ENCODE measurements at regions not wholly inside any gene's neighbourhood (a gene's known extent, or its start where the extent isn't known, plus 50 kb on each side); places are given as distances from the start of the nearest gene placed in this dataset.

GRCh38 chr2:234772733-234773060, 179.1 kb upstream of the SH3BP4 start:
- no peak for TF ChIP-seq CTCF (conservative IDR thresholded peaks at IDR 0.05; ENCODE audit: low read length)
- no peak for TF ChIP-seq EZH2phosphoT487 (IDR thresholded peaks at IDR 0.05; ENCODE audit: borderline replicate concordance)

Data from Loucy (cell line).